ENCODE measurements at regions not wholly inside any gene's neighbourhood (a gene's known extent, or its start where the extent isn't known, plus 50 kb on each side); places are given as distances from the start of the nearest gene placed in this dataset.
"Not testable (repeated sequence)": the region's sequence is repeated elsewhere in the genome, so short reads cannot be mapped to it uniquely, and the experiment has no call there.

GRCh38 chr18:4631239-4631638, 176.1 kb upstream of the DLGAP1 start:
- DNase-seq, result no peak

- DNase-seq, result no peak
Measured at GRCh38 chr18:4605212-4605611, 150.1 kb upstream of the DLGAP1 start.

- DNase-seq, result no peak
Measured at GRCh38 chr18:4603955-4604354, 148.8 kb upstream of the DLGAP1 start.

GRCh38 chr18:4599312-4599711, 144.2 kb upstream of the DLGAP1 start:
- DNase-seq, result no peak

- no peak for DNase-seq
Measured at GRCh38 chr18:4597301-4597700, 142.2 kb upstream of the DLGAP1 start.

GRCh38 chr18:4593895-4594294, 138.8 kb upstream of the DLGAP1 start:
- DNase-seq, result no peak

- DNase-seq, result no peak
Measured at GRCh38 chr18:4593459-4593858, 138.4 kb upstream of the DLGAP1 start.

- no peak for DNase-seq
Measured at GRCh38 chr18:4589056-4589800, 134.1 kb upstream of the DLGAP1 start.

- DNase-seq, result no peak
Measured at GRCh38 chr18:4587204-4587603, 132.1 kb upstream of the DLGAP1 start.

GRCh38 chr18:4586731-4587130, 131.6 kb upstream of the DLGAP1 start:
- no peak for DNase-seq

GRCh38 chr18:4582431-4583335, 127.6 kb upstream of the DLGAP1 start:
- no peak for DNase-seq

GRCh38 chr18:4581966-4582365, 126.9 kb upstream of the DLGAP1 start:
- no peak for DNase-seq

GRCh38 chr18:4578449-4578848, 123.3 kb upstream of the DLGAP1 start:
- DNase-seq, result no peak

GRCh38 chr18:4573735-4574134, 118.6 kb upstream of the DLGAP1 start:
- no peak for DNase-seq

GRCh38 chr18:4557502-4557901, 102.4 kb upstream of the DLGAP1 start:
- DNase-seq, result no peak

GRCh38 chr18:4551001-4551360, 95.9 kb upstream of the DLGAP1 start:
- no peak for DNase-seq

- no peak for DNase-seq
Measured at GRCh38 chr18:4549164-4549872, 94.2 kb upstream of the DLGAP1 start.

GRCh38 chr18:4547126-4547525, 92.0 kb upstream of the DLGAP1 start:
- no peak for DNase-seq

GRCh38 chr18:4544142-4544541, 89.0 kb upstream of the DLGAP1 start:
- no peak for DNase-seq

GRCh38 chr18:4543711-4544110, 88.6 kb upstream of the DLGAP1 start:
- DNase-seq, result no peak

GRCh38 chr18:4541588-4541987, 86.5 kb upstream of the DLGAP1 start:
- no peak for DNase-seq

- no peak for DNase-seq
Measured at GRCh38 chr18:4536447-4536846, 81.3 kb upstream of the DLGAP1 start.

GRCh38 chr18:4528405-4528804, 73.3 kb upstream of the DLGAP1 start:
- DNase-seq, result no peak

- DNase-seq, result not testable (repeated sequence)
Measured at GRCh38 chr18:4527826-4528225, 72.7 kb upstream of the DLGAP1 start.

All from activated naive CD4-positive, alpha-beta T cell treated with Interleukin-2 at 50 U/mL for 16 hours (primary cell).